Activated naive CD8-positive, alpha-beta T cell treated with anti-CD3 and anti-CD28 coated beads, Interleukin-2, amount 10 ng/mL, durations not matched to agents 7 days and 5 days (primary cell): ENCODE measurements at regions not wholly inside any gene's neighbourhood (a gene's known extent, or its start where the extent isn't known, plus 50 kb on each side); places are given as distances from the start of the nearest gene placed in this dataset.

Experiments
- ATAC-seq: fragments of 150-1000 bp; cut with Tn5 transposase; one replicate; pipeline ENCODE4 v1.10.0; 2021; ENCODE audit warnings: low read depth, moderate library complexity
- POLR2A ChIA-PET: fragments of 350-600 bp; sonication (Branson Sonifier 250); formaldehyde crosslinking; loops from one replicate; lab custom pipeline; 2021; ENCODE audit warnings: antibody characterized with exemption; lab: Charles Lee
- DNase-seq: peaks from one replicate; pipeline ENCODE4 v3.0.0; 2021
- H3K27ac Mint-ChIP-seq: one replicate; pipeline ENCODE4 v1.8.0; 2022; ENCODE audit warnings: mild to moderate bottlenecking, mixed read lengths
- H3K27me3 Mint-ChIP-seq: one replicate; pipeline ENCODE4 v1.8.0; 2022; ENCODE audit warnings: mild to moderate bottlenecking, moderate library complexity, mixed read lengths
- H3K36me3 Mint-ChIP-seq: one replicate; pipeline ENCODE4 v1.8.0; 2021; ENCODE audit warnings: mild to moderate bottlenecking, mixed read lengths
- H3K4me1 Mint-ChIP-seq: one replicate; pipeline ENCODE4 v1.8.0; 2021; ENCODE audit warnings: mixed read lengths
- H3K4me3 Mint-ChIP-seq: one replicate; pipeline ENCODE4 v1.8.0; 2022; ENCODE audit warnings: mild to moderate bottlenecking, moderate library complexity, mixed read lengths
- H3K9me3 Mint-ChIP-seq: one replicate; pipeline ENCODE4 v1.8.0; 2021; ENCODE audit warnings: mixed read lengths

DNA sequence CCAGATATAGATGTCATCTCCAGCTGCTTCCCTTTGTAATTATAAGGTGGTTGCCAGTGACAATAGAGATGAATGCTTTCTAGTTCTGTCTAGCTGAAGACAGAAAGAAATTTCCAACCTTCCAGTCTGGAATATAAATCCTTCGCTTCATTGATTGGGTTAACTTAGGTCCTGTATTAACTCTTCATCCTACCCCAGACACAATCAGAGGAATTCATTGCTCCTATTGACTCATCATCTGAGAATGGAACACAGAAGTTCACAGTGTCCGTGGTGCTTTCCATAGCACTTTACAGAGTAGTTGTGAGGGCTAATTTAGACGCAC, 241.4 kb downstream of the NFKBIZ start:
- no peaks in the 10 kb centered on the region for H3K9me3 Mint-ChIP-seq
- DNase-seq (no peak), ATAC-seq (no peak)
- no peaks in the 10 kb centered on the region for H3K27me3 Mint-ChIP-seq
- H3K4me3 Mint-ChIP-seq: no peak overlapping the region
- H3K36me3 Mint-ChIP-seq: peaks cover 3% of the 10 kb centered on the region
- peaks cover 31% of the 10 kb centered on the region for H3K4me1 Mint-ChIP-seq
- POLR2A ChIA-PET: no interaction called here
- no peak overlapping the region for H3K27ac Mint-ChIP-seq

DNA sequence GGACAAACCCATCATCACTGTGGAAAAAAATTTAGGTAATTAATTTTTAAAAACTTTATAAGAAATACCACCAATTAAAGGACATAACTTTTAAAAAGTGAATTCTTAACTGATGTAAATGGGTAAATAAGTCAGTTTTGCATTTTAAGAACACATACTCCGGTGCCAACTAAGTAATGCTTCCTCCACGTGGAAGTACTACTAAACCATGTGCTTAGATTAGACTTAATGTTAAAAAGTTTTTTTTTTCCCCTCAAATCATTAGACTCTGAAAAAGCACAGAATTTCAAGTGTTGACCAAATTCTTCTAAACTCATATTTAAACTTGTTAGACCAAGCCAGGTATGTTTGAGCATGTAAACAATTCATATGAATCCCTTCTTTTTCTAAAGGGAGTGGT, 242.0 kb downstream of the NFKBIZ start:
- no peak for DNase-seq
- Mint-ChIP-seq H3K9me3 (no peaks in the 10 kb centered on the region), H3K4me3 (no peak overlapping the region), H3K27me3 (no peaks in the 10 kb centered on the region), H3K4me1 (peaks cover 29% of the 10 kb centered on the region), H3K36me3 (peaks cover 2% of the 10 kb centered on the region), H3K27ac (no peak overlapping the region)
- POLR2A ChIA-PET: no interaction called here
- ATAC-seq: no peak

DNA sequence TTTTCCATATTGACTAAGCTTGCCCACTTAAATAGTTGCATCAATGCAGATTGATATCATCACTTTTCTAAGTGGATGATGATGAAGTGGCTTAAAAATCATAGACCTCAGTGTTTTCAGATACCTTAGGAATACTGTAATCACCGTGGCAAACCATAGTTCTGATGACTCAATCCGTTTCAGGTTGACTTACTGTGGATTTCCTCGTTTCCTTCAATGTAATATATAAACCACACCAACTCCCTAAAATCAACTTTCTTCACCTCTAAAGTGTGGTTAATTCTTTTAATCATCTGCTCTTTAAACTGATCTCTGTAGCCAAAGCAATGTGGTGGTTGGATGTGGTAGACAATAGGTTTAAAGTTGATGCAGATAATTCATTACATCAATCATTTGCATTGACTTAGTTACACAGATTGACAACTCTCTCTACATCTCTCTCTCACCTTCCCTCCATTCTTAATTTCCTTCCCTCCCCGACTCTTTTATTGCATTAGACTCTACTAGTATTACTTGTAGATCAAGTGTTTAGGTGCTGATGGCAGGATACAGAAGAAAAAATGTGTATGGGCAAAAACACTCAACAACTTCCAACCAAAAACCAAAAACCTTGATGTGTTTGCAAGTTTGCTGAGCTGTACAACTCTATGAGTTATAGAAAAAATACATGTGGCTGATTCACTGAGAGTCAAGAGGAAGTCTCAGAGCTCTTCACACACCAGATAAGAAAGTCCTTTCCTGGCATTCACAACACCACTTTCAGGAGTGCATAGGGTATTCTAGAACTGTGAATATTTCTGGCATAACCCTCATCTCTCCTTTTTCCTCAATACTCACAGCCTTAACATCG, 243.5 kb downstream of the NFKBIZ start:
- POLR2A ChIA-PET: interaction anchor here (1.5 kb wide), 1 partner anchor 21 kb away, joined by 5 read pairs; no protein-coding TSS in a partner anchor
- peaks cover 2% of the 10 kb centered on the region for H3K36me3 Mint-ChIP-seq
- DNase-seq: no peak
- H3K4me3 Mint-ChIP-seq: peak overlapping the region; percentile 33
- peaks cover 31% of the 10 kb centered on the region for H3K4me1 Mint-ChIP-seq
- peak overlapping the region; percentile 49 for H3K27ac Mint-ChIP-seq
- no peaks in the 10 kb centered on the region for H3K27me3 Mint-ChIP-seq
- H3K9me3 Mint-ChIP-seq: no peaks in the 10 kb centered on the region
- peak; percentile 73 for ATAC-seq

DNA sequence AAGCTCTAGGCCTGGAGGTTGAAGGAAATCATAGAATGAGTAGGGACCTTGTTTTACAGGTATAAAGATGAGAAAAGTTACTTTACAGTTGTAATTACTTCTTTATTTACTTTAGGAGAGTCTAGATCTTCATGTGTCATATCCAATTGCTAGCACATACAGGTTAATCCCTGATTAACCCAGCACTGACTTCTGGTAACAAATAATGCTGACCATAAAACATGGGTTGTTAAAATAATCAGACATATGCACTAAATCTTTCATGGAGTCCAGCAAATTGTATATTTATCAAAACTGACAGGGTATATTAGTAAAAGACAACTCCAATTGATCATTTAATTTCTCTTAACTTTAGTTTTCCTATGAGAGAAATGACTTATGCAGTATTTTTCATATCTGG, 245.2 kb downstream of the NFKBIZ start:
- ATAC-seq: no peak
- H3K9me3 Mint-ChIP-seq: peaks cover 1% of the 10 kb centered on the region
- H3K36me3 Mint-ChIP-seq: peaks cover 4% of the 10 kb centered on the region
- no peak overlapping the region for H3K4me3 Mint-ChIP-seq
- peaks cover 31% of the 10 kb centered on the region for H3K4me1 Mint-ChIP-seq
- POLR2A ChIA-PET: no interaction called here
- H3K27ac Mint-ChIP-seq: no peak overlapping the region
- no peaks in the 10 kb centered on the region for H3K27me3 Mint-ChIP-seq
- no peak for DNase-seq

DNA sequence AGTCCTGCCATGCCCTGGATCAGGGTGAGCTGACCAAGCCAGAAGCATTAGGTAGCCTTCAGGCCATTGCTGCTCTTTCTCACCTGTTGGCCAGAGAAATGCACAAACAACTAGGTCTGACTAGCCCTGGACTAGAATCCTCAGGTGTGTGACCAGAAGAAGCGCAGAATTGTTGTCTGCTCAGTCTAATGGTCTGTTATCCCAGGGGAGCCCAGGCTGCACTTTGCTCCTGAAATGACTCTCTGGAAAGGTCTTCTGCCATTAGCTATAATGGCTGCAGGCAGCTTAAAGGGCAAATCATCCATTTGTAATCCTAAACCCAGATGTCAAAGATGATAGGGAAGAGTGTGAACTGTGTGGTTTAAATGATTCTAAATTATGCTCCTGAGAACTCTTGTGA, 246.1 kb downstream of the NFKBIZ start:
- ATAC-seq (no peak), DNase-seq (no peak)
- POLR2A ChIA-PET: no interaction called here
- Mint-ChIP-seq H3K4me3 (no peak overlapping the region), H3K9me3 (peaks cover 1% of the 10 kb centered on the region), H3K27ac (no peak overlapping the region), H3K36me3 (peaks cover 7% of the 10 kb centered on the region), H3K27me3 (no peaks in the 10 kb centered on the region), H3K4me1 (peaks cover 31% of the 10 kb centered on the region)

DNA sequence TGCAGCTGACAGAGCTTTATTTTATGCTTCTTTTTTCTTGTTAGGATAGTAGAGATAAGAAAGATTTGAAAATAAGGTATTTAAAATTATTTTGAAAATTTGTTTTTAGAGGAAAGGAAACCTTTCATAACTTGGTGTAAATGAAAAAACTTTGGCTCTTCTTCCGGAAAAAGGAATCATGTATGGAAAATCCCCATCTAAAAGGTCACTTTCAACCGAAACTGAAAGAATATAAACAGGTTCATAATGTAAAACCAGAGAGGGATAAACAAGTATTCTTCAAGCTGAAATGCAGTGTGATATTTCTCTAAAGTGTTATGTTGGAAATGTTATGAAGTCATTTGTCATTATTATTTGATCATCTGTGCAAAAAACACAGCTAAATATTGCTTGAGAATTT, 246.8 kb downstream of the NFKBIZ start:
- H3K4me1 Mint-ChIP-seq: peaks cover 31% of the 10 kb centered on the region
- POLR2A ChIA-PET: no interaction called here
- H3K27ac Mint-ChIP-seq: no peak overlapping the region
- peaks cover 7% of the 10 kb centered on the region for H3K36me3 Mint-ChIP-seq
- no peak for ATAC-seq
- H3K27me3 Mint-ChIP-seq: no peaks in the 10 kb centered on the region
- no peak for DNase-seq
- H3K4me3 Mint-ChIP-seq: no peak overlapping the region
- peaks cover 3% of the 10 kb centered on the region for H3K9me3 Mint-ChIP-seq

DNA sequence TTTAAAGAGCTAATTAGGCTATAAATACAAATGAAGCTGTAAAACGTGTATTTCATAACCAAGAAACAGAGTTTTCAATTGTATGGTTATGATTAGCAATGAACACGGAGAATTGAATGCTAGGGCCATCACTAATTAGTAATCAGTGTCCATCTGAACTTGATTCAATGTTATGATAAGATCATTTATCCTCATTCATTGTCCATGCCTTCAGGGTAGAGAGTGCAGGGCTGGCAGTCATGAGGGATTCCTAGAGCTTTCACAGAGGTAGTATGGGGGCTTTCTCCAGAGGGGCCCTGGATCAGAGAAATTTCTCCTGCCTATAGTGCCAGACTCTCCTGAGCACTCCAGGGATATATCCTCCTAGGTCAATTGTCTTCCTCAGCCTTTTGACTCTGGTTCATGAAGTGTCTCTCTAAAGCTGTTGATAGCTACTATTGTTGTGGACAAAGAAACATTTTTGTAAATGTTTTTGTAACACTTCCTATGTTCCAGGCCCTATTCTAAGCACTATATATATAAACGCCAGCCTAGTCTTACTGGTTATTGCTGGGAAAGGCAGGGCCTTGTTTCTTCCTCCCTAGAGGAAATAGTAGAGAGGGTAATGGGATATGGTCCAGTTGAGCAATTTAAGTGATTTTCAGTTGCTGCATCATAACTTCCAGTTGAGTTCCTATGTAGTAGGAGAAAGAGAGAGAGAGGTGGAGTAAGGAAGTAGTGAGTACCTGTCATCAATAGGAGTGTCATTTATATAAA, 249.0 kb downstream of the NFKBIZ start:
- Mint-ChIP-seq H3K36me3 (peaks cover 7% of the 10 kb centered on the region), H3K27ac (no peak overlapping the region), H3K4me3 (no peak overlapping the region), H3K9me3 (peaks cover 3% of the 10 kb centered on the region), H3K4me1 (peaks cover 14% of the 10 kb centered on the region), H3K27me3 (no peaks in the 10 kb centered on the region)
- POLR2A ChIA-PET: no interaction called here
- ATAC-seq: no peak
- no peak for DNase-seq

DNA sequence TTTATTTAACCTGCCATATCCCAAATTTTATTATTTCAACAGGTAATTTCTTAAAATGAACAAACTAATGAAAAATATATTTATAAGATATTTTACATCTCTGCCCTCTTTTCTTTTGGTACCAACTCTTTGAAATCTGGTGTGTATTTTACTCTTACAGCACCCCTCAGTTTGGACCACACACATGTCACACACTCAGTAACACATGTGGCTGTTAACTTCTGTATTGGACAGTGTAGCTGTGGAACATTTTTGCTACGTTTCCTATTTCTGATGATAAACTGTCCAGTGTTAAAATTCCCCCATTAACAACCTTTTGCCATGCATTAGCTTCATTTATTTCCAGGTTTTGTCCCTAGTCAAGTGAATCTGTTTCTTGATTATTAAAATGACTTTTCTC, 250.6 kb downstream of the NFKBIZ start:
- Mint-ChIP-seq H3K27me3 (no peaks in the 10 kb centered on the region), H3K27ac (no peak overlapping the region), H3K4me3 (no peak overlapping the region), H3K9me3 (peaks cover 3% of the 10 kb centered on the region), H3K36me3 (peaks cover 7% of the 10 kb centered on the region), H3K4me1 (peaks cover 7% of the 10 kb centered on the region)
- POLR2A ChIA-PET: no interaction called here
- ATAC-seq (no peak), DNase-seq (no peak)

DNA sequence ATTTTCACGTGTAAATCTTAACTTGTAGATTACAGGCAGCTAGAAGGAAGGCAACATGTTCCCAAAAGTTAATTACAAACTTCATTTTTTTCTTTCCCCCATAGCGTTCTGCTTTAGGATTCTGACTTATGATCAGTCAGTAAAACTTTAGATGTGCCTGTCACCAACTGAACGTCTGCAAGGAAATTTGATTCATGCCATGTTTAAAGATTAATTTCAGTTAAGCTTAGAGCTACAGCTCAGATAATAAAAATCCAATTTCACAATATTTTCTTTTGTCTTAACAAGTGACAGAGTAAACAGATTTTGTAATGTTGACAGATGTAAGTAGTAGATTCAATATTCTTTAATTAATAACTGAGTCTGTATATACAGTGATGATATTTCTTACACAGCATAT, 253.1 kb downstream of the NFKBIZ start:
- peaks cover 10% of the 10 kb centered on the region for H3K4me1 Mint-ChIP-seq
- H3K36me3 Mint-ChIP-seq: peaks cover 9% of the 10 kb centered on the region
- ATAC-seq (no peak), DNase-seq (no peak)
- H3K27me3 Mint-ChIP-seq: no peaks in the 10 kb centered on the region
- H3K27ac Mint-ChIP-seq: no peak overlapping the region
- POLR2A ChIA-PET: no interaction called here
- no peak overlapping the region for H3K4me3 Mint-ChIP-seq
- peaks cover 6% of the 10 kb centered on the region for H3K9me3 Mint-ChIP-seq

DNA sequence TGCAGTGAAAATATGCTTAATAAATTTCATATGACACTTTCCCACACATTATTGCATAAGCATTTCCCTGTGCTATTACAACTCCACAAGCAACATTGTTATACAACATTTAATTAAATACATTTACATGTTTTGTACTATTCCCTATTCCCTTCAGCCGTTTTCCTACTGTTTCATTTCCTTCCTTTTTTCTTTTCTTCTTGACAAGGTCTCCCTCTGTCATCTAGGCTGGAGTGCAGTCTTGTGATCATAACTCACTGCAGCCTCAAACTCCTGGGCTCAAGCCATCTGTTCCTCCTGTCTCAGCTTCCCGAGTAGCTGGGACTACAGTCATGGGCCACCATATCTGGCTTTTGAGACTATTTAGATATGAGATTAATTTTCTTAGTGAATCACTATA, 254.7 kb downstream of the NFKBIZ start:
- ATAC-seq (no peak), DNase-seq (no peak)
- peaks cover 10% of the 10 kb centered on the region for H3K4me1 Mint-ChIP-seq
- POLR2A ChIA-PET: no interaction called here
- no peak overlapping the region for H3K4me3 Mint-ChIP-seq
- H3K27ac Mint-ChIP-seq: no peak overlapping the region
- H3K9me3 Mint-ChIP-seq: peaks cover 5% of the 10 kb centered on the region
- no peaks in the 10 kb centered on the region for H3K27me3 Mint-ChIP-seq
- H3K36me3 Mint-ChIP-seq: peaks cover 13% of the 10 kb centered on the region

DNA sequence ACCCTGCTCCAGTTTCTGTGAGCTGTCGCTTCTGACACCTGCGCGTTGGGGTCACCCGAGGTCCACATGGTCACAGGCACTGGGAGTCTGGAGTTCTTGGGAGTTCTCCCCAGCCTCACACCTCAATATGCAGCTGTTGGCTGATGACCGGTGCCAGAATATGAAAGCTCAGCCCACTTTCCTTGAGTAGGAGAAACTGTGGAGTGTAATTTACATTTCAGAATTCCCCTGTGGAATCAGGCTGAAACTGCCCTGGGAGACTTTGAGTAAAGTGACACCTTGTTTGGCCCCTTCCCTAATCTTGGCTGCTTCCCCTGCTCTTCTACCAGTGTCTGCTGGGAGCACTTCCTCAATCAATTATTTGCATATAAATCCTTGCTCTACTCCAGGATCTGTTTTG, 255.9 kb downstream of the NFKBIZ start:
- no peaks in the 10 kb centered on the region for H3K27me3 Mint-ChIP-seq
- no peak for ATAC-seq
- peaks cover 11% of the 10 kb centered on the region for H3K36me3 Mint-ChIP-seq
- H3K9me3 Mint-ChIP-seq: peaks cover 5% of the 10 kb centered on the region
- POLR2A ChIA-PET: no interaction called here
- H3K4me3 Mint-ChIP-seq: no peak overlapping the region
- H3K4me1 Mint-ChIP-seq: peaks cover 10% of the 10 kb centered on the region
- no peak for DNase-seq
- no peak overlapping the region for H3K27ac Mint-ChIP-seq

DNA sequence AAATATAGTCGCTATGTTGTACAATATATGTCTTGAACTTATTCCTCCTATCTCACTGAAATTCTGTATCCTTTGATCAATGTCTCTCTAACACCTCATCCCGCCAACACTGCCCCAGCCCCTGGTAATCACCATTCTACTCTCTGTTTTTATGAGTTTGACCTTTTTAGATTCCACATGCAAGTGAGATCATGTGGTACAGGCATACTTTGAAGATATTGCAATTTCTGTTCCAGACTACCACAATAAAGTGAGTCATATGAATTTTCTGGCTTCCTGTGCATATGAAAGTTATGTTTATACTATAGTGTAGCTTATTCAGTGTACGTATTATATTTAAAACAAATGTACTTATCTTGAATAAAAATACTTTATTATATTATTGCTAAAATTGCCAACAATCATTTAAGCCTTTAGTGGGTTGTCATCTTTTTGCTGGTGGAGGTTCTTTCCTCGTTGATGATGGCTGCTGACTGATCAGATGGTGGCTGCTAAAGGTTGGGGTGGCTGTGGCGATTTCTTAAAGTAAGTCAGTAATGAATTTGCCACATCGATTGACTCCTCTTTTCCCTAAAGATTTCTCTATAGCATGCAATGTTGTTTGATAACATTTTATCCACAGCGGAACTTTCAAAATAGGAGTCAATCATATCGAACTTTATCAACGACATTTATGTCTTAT, 257.2 kb downstream of the NFKBIZ start:
- peaks cover 10% of the 10 kb centered on the region for H3K4me1 Mint-ChIP-seq
- peaks cover 5% of the 10 kb centered on the region for H3K9me3 Mint-ChIP-seq
- H3K4me3 Mint-ChIP-seq: peak overlapping the region; percentile 8
- peak overlapping the region; percentile 28 for H3K27ac Mint-ChIP-seq
- DNase-seq: no peak
- ATAC-seq: peak; percentile 76
- POLR2A ChIA-PET: no interaction called here
- peaks cover 12% of the 10 kb centered on the region for H3K36me3 Mint-ChIP-seq
- no peaks in the 10 kb centered on the region for H3K27me3 Mint-ChIP-seq

DNA sequence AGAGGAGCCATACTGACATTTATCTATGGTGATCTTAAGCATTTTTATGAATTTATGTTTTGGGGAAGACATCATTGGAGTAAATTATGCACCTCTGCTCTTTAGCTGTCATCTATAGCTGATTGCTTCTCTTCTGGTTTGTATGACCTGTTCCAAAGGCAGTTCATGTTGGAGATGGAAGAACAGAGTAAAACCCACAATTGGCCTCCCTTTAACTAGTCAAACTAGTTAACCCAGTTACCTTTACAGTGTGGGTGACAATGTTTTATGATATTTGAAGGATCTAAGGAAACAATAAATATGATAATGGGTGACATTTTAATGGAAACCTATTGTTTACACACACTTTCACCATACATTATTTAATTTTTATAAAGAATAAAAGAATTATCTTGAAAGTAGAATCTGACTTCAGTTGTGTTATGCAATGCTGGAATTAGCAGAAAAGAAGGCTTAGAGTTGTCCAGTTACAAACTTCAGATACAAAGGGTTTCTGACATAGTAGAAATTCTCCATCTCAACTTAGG, 263.5 kb downstream of the NFKBIZ start:
- H3K9me3 Mint-ChIP-seq: peaks cover 11% of the 10 kb centered on the region
- POLR2A ChIA-PET: interaction anchor here (3.4 kb wide), 1 partner anchor 263 kb away, joined by 24 read pairs; the partner anchor contains the start of gene NFKBIZ
- H3K4me3 Mint-ChIP-seq: no peak overlapping the region
- ATAC-seq (no peak), DNase-seq (no peak)
- no peaks in the 10 kb centered on the region for H3K27me3 Mint-ChIP-seq
- peaks cover 36% of the 10 kb centered on the region for H3K36me3 Mint-ChIP-seq
- H3K27ac Mint-ChIP-seq: peak overlapping the region; percentile 58
- H3K4me1 Mint-ChIP-seq: peaks cover 29% of the 10 kb centered on the region
